Ovary (tissue), 7 donors: ENCODE measurements at regions not wholly inside any gene's neighbourhood (a gene's known extent, or its start where the extent isn't known, plus 50 kb on each side); places are given as distances from the start of the nearest gene placed in this dataset.

Experiments used
- DNase-seq, 5 donors: peaks; one replicate each; pipeline ENCODE4 v3.0.0-alpha.2; 2019 to 2020
- H3K27ac ChIP-seq, 2 donors: fragments of 200-600 bp; one replicate each; pipeline versions ENCODE4 v1.5.1 to v1.8.0; 2019 to 2022
- H3K27me3 ChIP-seq: fragments of 200-600 bp; one replicate; pipeline ENCODE4 v1.8.0; 2022
- H3K36me3 ChIP-seq: fragments of 200-600 bp; sonication (generic); one replicate; pipeline ENCODE4 v1.5.1; 2019
- H3K4me1 ChIP-seq: one replicate; pipeline ENCODE4 v1.8.1; 2013; ENCODE audit warnings: mild to moderate bottlenecking, moderate library complexity; ENCODE audit not compliant: insufficient read depth
- H3K4me3 ChIP-seq: fragments of 200-600 bp; sonication (generic); one replicate; pipeline ENCODE4 v1.5.1; 2017
- H3K9me3 ChIP-seq, 2 donors: fragments of 200-600 bp in 1 of 2; sonication (generic) in 1 of 2; one replicate each; pipeline versions ENCODE4 v1.5.1 to v1.8.1; 2013 to 2019; ENCODE audit warnings: mild to moderate bottlenecking in 1 of 2, moderate library complexity in 1 of 2
- EP300 ChIP-seq: sonication (generic); formaldehyde crosslinking; IDR thresholded peaks from one replicate; pipeline ENCODE4 v1.6.1; 2017; ENCODE audit warnings: antibody characterized with exemption
- POLR2A ChIP-seq: fragments of 450-650 bp; IDR thresholded peaks from one replicate; pipeline ENCODE4 v1.6.1; 2017; ENCODE audit warnings: antibody characterized with exemption, mild to moderate bottlenecking, moderate library complexity
- WGBS, 3 donors: extraction: QIAGEN DNeasy Blood & Tissue Kit in 1 of 3; methylation state at CpG; one replicate each; pipeline versions ENCODE4 v1.1.5 to v1.1.7; 2013 to 2017; 5-methylcytosine and 5-hydroxymethylcytosine counted together
- intact Hi-C, 4 donors: fragments of 100-400 bp; cut with DNase I; formaldehyde crosslinking; loops; one replicate each; pipeline versions ENCODE4 v1.11.0 to v1.15.1; 2022 to 2023
- TF ChIP-seq, protein P1 (sequence below), 3 donors: fragments of 450-650 bp in 2 of 3; fragments of 200-600 bp in 1 of 3; IDR thresholded peaks; one replicate each; pipeline versions ENCODE4 v1.5.1 to v1.8.0; 2016 to 2022; ENCODE audit warnings: antibody characterized with exemption in 3 of 3, mild to moderate bottlenecking in 1 of 3
- donor health status: DM: no; HTN: no; CAD: no; lungs with moderate emphysema.
- donor health status: DM: no; HTN: no; CAD: no.
- donor health status: Bipolar disorder and iron deficiency.
- donor health status: DM: no; HTN: no; CAD: no.
- donor health status: DM: yes; HTN: yes; CAD: no.

DNA sequence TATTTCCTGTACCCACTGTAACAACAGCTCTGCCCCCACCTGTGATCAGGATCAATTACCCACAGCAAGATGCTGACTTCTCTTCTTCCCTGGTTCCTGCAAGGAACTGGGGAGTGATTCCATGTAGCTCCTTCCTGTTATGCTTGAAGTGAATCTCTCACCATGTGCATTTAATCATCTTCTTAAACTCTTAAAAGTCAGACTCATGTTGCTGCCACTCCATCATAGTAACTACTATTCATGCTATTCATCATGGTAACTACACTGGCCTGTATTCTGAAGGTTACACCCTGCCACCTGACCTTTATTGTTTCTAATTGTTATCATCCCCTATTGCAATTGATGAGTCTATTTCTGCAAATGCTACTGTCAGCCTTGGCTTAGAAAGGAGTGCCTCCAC, 89.5 kb downstream of the SUCNR1 start:
- no peaks in the 10 kb centered on the region for H3K9me3 ChIP-seq
- no peaks in the 10 kb centered on the region for H3K36me3 ChIP-seq
- H3K27ac ChIP-seq, result no peak overlapping the region
- no peak for DNase-seq
- no peak for TF ChIP-seq EP300
- no peak for TF ChIP-seq POLR2A
- TF ChIP-seq, protein P1, sequence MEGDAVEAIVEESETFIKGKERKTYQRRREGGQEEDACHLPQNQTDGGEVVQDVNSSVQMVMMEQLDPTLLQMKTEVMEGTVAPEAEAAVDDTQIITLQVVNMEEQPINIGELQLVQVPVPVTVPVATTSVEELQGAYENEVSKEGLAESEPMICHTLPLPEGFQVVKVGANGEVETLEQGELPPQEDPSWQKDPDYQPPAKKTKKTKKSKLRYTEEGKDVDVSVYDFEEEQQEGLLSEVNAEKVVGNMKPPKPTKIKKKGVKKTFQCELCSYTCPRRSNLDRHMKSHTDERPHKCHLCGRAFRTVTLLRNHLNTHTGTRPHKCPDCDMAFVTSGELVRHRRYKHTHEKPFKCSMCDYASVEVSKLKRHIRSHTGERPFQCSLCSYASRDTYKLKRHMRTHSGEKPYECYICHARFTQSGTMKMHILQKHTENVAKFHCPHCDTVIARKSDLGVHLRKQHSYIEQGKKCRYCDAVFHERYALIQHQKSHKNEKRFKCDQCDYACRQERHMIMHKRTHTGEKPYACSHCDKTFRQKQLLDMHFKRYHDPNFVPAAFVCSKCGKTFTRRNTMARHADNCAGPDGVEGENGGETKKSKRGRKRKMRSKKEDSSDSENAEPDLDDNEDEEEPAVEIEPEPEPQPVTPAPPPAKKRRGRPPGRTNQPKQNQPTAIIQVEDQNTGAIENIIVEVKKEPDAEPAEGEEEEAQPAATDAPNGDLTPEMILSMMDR (IDR thresholded peaks at IDR 0.05), result no peak
- no peaks in the 10 kb centered on the region for H3K27me3 ChIP-seq
- intact Hi-C loops, result no loop called here
- no peaks in the 10 kb centered on the region for H3K4me1 ChIP-seq
- H3K4me3 ChIP-seq, result no peak overlapping the region

DNA sequence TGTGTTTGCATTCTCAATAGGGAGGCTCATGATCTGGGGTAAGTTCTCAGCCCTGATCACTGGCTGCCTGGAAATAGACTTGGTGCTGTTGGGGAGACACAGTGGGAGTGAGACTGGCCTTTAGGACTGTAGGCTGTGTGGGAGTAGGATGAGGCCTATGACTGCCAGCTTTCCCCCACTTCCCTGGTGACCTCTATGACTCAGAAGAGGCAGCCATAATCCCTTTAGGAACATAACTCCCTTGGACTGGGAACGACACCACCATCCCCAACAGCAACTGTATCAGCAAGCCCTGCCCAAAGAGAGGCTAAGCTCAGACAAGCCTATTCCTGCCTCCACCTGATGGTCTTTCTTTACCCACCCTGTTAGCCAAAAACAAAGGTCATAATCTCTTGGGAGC, 91.3 kb downstream of the SUCNR1 start:
- H3K27ac ChIP-seq, result no peak overlapping the region
- 72 to 82% (median 79%) methylated on average over 1 of the region's 1 CpG for WGBS, 3 donors
- H3K36me3 ChIP-seq, result no peaks in the 10 kb centered on the region
- no peaks in the 10 kb centered on the region for H3K27me3 ChIP-seq
- no peaks in the 10 kb centered on the region for H3K9me3 ChIP-seq
- DNase-seq, result no peak
- H3K4me1 ChIP-seq, result no peaks in the 10 kb centered on the region
- intact Hi-C loops, result no loop called here
- H3K4me3 ChIP-seq, result no peak overlapping the region
- TF ChIP-seq EP300 (no peak), POLR2A (no peak)
- TF ChIP-seq, protein P1 (IDR thresholded peaks at IDR 0.05), result no peak

DNA sequence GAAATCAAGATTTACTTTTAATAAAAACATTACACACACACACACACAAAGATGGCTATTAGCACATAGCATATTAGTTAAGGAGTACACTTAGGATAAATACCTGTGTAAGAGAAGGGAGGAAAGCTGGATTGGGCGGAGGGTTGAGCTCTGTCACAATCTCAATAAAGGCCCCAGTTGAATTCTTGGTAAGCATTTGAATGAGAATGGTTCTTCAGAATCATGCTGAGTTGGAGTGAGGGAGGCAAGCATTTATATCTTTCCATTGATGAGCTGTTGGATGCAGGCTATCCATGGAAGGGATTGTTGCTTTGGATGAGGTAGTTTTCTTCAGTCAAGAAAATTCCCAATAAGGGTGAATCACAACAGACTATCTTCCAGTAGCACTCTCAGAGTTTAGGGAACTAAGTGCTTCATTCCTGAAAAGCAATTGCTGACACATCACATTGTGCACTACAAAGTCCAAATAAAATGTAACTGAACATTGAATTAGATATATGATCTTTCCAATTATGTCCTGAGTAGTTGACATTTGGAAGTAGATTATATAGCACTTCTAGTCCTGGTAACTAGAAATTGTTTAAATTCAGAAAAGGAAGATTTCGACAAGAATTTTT, 95.7 kb downstream of the SUCNR1 start:
- Histone ChIP-seq H3K9me3 (no peaks in the 10 kb centered on the region), H3K27me3 (no peaks in the 10 kb centered on the region), H3K4me1 (no peaks in the 10 kb centered on the region), H3K4me3 (no peak overlapping the region), H3K36me3 (no peaks in the 10 kb centered on the region), H3K27ac (no peak overlapping the region)
- TF ChIP-seq POLR2A, result no peak
- TF ChIP-seq, protein P1 (IDR thresholded peaks at IDR 0.05), result no peak
- TF ChIP-seq EP300, result no peak
- intact Hi-C loops, result no loop called here
- WGBS, 3 donors, result 88 to 90% (median 90%) methylated on average over 2 of the region's 2 CpGs
- DNase-seq, result no peak

DNA sequence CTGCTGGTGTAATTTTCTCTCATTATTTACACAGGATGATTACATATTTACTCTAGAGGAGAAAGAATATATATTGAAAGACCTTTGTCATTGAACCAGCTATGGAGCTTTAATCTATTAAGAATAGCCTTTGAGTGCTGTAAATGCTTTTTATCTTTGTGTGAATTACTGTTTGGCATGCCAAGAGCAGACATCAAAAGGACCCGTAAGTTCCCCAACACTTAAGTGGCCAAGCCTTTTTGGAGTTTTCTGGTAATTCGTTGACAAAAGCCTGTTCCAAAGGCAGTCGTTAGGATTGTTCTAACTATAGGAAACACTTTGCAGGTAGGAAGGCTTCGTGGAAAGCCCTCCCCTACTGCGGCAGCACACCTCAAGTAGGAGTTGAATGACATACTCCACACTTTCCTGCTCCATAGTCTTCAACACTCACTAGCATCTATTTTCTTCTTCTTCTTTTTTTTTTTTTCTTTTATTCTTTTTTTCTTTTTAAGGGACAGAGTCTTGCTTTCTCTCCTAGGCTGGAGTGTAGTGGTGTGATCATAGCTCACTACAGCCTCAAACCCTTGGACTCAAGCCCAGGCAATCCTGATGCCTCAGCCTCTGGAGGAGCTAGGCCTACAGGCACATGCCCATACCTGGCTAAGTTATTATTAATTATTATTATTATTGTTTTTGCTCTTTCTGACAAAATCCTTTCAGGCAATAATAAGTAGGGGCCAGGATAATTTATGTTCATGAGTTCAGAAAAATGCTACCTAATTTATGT, 98.6 kb downstream of the SUCNR1 start:
- 76 to 84% (median 83%) methylated on average over 5 of the region's 5 CpGs for WGBS, 3 donors
- Histone ChIP-seq H3K4me1 (no peaks in the 10 kb centered on the region), H3K9me3 (no peaks in the 10 kb centered on the region), H3K36me3 (no peaks in the 10 kb centered on the region), H3K27me3 (no peaks in the 10 kb centered on the region), H3K4me3 (no peak overlapping the region), H3K27ac (no peak overlapping the region)
- TF ChIP-seq POLR2A, result no peak
- no peak for TF ChIP-seq EP300
- TF ChIP-seq, protein P1 (IDR thresholded peaks at IDR 0.05), result no peak
- intact Hi-C loops, result no loop called here
- no peak for DNase-seq
